HL-60 (cell line): ENCODE measurements at regions not wholly inside any gene's neighbourhood (a gene's known extent, or its start where the extent isn't known, plus 50 kb on each side); places are given as distances from the start of the nearest gene placed in this dataset.

Experiments used
- DNase-seq, 2 experiments: peaks; one replicate each; pipeline ENCODE4 v3.0.0-alpha.2; 2010 to 2020; ENCODE audit warnings: low read depth in 1 of 2, low spot score in 1 of 2
- H3K27ac ChIP-seq: fragments of 250-450 bp; sonication (Bioruptor Pico); replicated peaks from 2 replicates; pipeline ENCODE4 v1.5.1; 2020; ENCODE audit warnings: mild to moderate bottlenecking, moderate library complexity
- H3K27me3 ChIP-seq: fragments of 250-450 bp; sonication (Bioruptor Pico); 2 replicates; pipeline ENCODE4 v1.5.1; 2021; ENCODE audit warnings: mild to moderate bottlenecking, moderate library complexity; ENCODE audit not compliant: insufficient read depth, poor library complexity, severe bottlenecking
- H3K4me3 ChIP-seq: replicated peaks from 2 replicates; pipeline ENCODE4 v1.5.1; 2011; ENCODE audit warnings: mild to moderate bottlenecking, control low read depth, low read length; ENCODE audit not compliant: insufficient read depth
- CTCF ChIP-seq: IDR thresholded peaks from one replicate; pipeline ENCODE4 v1.5.1; 2011; ENCODE audit warnings: low read length, control low read depth, inconsistent platforms; ENCODE audit not compliant: insufficient read depth
- GABPA ChIP-seq: IDR thresholded peaks from 2 replicates; pipeline ENCODE4 v1.6.1; 2012; ENCODE audit warnings: low read depth
- POLR2AphosphoS5 ChIP-seq: IDR thresholded peaks from 2 replicates; pipeline ENCODE4 v1.6.1; 2012; ENCODE audit warnings: low read depth
- SPI1 ChIP-seq: IDR thresholded peaks from 2 replicates; pipeline ENCODE4 v1.6.1; 2012; ENCODE audit warnings: low read depth, mild to moderate bottlenecking, borderline replicate concordance
- TF ChIP-seq, protein P1 (sequence below): IDR thresholded peaks from 2 replicates; pipeline ENCODE4 v1.6.1; 2012; ENCODE audit warnings: low read depth; ENCODE audit not compliant: insufficient replicate concordance

- no peak overlapping the region for H3K4me3 ChIP-seq
- TF ChIP-seq, protein P1, sequence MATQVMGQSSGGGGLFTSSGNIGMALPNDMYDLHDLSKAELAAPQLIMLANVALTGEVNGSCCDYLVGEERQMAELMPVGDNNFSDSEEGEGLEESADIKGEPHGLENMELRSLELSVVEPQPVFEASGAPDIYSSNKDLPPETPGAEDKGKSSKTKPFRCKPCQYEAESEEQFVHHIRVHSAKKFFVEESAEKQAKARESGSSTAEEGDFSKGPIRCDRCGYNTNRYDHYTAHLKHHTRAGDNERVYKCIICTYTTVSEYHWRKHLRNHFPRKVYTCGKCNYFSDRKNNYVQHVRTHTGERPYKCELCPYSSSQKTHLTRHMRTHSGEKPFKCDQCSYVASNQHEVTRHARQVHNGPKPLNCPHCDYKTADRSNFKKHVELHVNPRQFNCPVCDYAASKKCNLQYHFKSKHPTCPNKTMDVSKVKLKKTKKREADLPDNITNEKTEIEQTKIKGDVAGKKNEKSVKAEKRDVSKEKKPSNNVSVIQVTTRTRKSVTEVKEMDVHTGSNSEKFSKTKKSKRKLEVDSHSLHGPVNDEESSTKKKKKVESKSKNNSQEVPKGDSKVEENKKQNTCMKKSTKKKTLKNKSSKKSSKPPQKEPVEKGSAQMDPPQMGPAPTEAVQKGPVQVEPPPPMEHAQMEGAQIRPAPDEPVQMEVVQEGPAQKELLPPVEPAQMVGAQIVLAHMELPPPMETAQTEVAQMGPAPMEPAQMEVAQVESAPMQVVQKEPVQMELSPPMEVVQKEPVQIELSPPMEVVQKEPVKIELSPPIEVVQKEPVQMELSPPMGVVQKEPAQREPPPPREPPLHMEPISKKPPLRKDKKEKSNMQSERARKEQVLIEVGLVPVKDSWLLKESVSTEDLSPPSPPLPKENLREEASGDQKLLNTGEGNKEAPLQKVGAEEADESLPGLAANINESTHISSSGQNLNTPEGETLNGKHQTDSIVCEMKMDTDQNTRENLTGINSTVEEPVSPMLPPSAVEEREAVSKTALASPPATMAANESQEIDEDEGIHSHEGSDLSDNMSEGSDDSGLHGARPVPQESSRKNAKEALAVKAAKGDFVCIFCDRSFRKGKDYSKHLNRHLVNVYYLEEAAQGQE = no peak
- TF ChIP-seq SPI1 (no peak), GABPA (no peak), CTCF (no peak), POLR2AphosphoS5 (no peak)
- H3K27me3 ChIP-seq = no peaks in the 10 kb centered on the region
- no peak for DNase-seq
- H3K27ac ChIP-seq = no peak overlapping the region
Measured at GRCh38 chr14:32022938-32023466, 54.1 kb upstream of the ARHGAP5 start.

- Histone ChIP-seq H3K27me3 (no peaks in the 10 kb centered on the region), H3K27ac (no peak overlapping the region), H3K4me3 (no peak overlapping the region)
- TF ChIP-seq GABPA (no peak), SPI1 (no peak), CTCF (no peak), POLR2AphosphoS5 (no peak)
- TF ChIP-seq, protein P1 = no peak
- DNase-seq = no peak
Measured at GRCh38 chr14:32023540-32023939, 53.6 kb upstream of the ARHGAP5 start.

GRCh38 chr14:32027255-32027939 lies 49.7 kb upstream of the ARHGAP5 start:
- TF ChIP-seq POLR2AphosphoS5 = no peak
- no peak for TF ChIP-seq CTCF
- TF ChIP-seq SPI1 = no peak
- TF ChIP-seq, protein P1 = no peak
- no peak for TF ChIP-seq GABPA
- H3K27me3 ChIP-seq = no peaks in the 10 kb centered on the region
- H3K4me3 ChIP-seq = no peak overlapping the region
- no peak overlapping the region for H3K27ac ChIP-seq
- no peak for DNase-seq
